Thyroid gland (tissue), 4 donors: ENCODE measurements at regions not wholly inside any gene's neighbourhood (a gene's known extent, or its start where the extent isn't known, plus 50 kb on each side); places are given as distances from the start of the nearest gene placed in this dataset.

Experiments used
- DNase-seq, 2 donors: peaks; one replicate each; pipeline ENCODE4 v3.0.0-alpha.2; 2019
- H3K27ac ChIP-seq, 3 donors: fragments of 200-600 bp; sonication (generic); 1 replicate in 2 of 3; 2 replicates in 1 of 3; pipeline ENCODE4 v1.5.1; 2016 to 2019; ENCODE audit warnings: mild to moderate bottlenecking in 1 of 3, moderate library complexity in 1 of 3
- H3K27me3 ChIP-seq: fragments of 200-600 bp; sonication (generic); one replicate; pipeline ENCODE4 v1.5.1; 2019
- H3K36me3 ChIP-seq, 2 donors: fragments of 200-600 bp; sonication (generic); one replicate each; pipeline ENCODE4 v1.5.1; 2016 to 2019
- H3K4me1 ChIP-seq, 2 donors: fragments of 200-600 bp; sonication (generic); one replicate each; pipeline ENCODE4 v1.5.1; 2017 to 2019
- H3K4me3 ChIP-seq, 3 donors: fragments of 200-600 bp; sonication (generic); replicated peaks in 1 of 3; 1 replicate in 2 of 3; 2 replicates in 1 of 3; pipeline ENCODE4 v1.5.1; 2016; ENCODE audit warnings: mild to moderate bottlenecking in 1 of 3
- H3K9me3 ChIP-seq: fragments of 200-600 bp; sonication (generic); one replicate; pipeline ENCODE4 v1.5.1; 2017
- POLR2A ChIP-seq, 2 donors: fragments of 450-650 bp; IDR thresholded peaks; one replicate each; pipeline ENCODE4 v1.6.1; 2017; ENCODE audit warnings: antibody characterized with exemption in 2 of 2, mild to moderate bottlenecking in 2 of 2, moderate library complexity in 1 of 2
- WGBS, 2 donors: methylation state at CpG; one replicate each; pipeline ENCODE4 v1.1.5; 2017; 5-methylcytosine and 5-hydroxymethylcytosine counted together
- intact Hi-C: fragments of 100-400 bp; cut with DNase I; formaldehyde crosslinking; loops from one replicate; pipeline ENCODE4 v1.15.1; 2023
- TF ChIP-seq, protein P1 (sequence below), 6 experiments: fragments of 200-600 bp in 3 of 6; fragments of 450-650 bp in 3 of 6; sonication (generic) in 3 of 6; IDR thresholded peaks; one replicate each; pipeline ENCODE4 v1.5.1; 2016 to 2019; ENCODE audit warnings: antibody characterized with exemption in 6 of 6, mild to moderate bottlenecking in 2 of 6, inconsistent platforms in 1 of 6, moderate library complexity in 1 of 6

DNA sequence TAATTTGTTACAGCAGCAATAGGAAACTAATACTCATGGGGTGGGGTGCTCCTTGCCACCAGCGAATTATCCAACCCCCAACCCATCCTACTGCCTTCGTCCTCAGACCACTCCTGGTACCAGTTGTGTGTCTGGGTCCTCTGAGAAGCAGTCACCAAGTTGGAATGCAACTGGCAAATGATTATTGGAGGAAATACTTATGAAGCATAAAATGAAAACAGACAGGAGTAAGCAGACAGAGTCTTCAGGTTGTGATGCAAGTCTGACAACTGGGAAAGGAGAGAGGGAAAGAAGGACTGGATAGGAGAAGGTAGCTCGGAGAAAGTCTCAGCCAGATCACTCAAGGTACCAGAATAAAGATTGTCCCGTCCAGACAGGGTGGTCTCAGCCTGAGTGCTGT, 181.1 kb upstream of the ARID2 start:
- Histone ChIP-seq H3K4me3 (no peak overlapping the region), H3K4me1 (no peaks in the 10 kb centered on the region), H3K27me3 (no peaks in the 10 kb centered on the region), H3K36me3 (no peaks in the 10 kb centered on the region), H3K9me3 (no peaks in the 10 kb centered on the region), H3K27ac (no peak overlapping the region)
- DNase-seq = no peak
- TF ChIP-seq, protein P1, sequence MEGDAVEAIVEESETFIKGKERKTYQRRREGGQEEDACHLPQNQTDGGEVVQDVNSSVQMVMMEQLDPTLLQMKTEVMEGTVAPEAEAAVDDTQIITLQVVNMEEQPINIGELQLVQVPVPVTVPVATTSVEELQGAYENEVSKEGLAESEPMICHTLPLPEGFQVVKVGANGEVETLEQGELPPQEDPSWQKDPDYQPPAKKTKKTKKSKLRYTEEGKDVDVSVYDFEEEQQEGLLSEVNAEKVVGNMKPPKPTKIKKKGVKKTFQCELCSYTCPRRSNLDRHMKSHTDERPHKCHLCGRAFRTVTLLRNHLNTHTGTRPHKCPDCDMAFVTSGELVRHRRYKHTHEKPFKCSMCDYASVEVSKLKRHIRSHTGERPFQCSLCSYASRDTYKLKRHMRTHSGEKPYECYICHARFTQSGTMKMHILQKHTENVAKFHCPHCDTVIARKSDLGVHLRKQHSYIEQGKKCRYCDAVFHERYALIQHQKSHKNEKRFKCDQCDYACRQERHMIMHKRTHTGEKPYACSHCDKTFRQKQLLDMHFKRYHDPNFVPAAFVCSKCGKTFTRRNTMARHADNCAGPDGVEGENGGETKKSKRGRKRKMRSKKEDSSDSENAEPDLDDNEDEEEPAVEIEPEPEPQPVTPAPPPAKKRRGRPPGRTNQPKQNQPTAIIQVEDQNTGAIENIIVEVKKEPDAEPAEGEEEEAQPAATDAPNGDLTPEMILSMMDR (IDR thresholded peaks at IDR 0.05) = no peak
- TF ChIP-seq POLR2A (IDR thresholded peaks at IDR 0.05) = no peak
- intact Hi-C loops = no loop called here
- WGBS, 2 donors = 69 to 86% methylated on average over 4 of the region's 4 CpGs

DNA sequence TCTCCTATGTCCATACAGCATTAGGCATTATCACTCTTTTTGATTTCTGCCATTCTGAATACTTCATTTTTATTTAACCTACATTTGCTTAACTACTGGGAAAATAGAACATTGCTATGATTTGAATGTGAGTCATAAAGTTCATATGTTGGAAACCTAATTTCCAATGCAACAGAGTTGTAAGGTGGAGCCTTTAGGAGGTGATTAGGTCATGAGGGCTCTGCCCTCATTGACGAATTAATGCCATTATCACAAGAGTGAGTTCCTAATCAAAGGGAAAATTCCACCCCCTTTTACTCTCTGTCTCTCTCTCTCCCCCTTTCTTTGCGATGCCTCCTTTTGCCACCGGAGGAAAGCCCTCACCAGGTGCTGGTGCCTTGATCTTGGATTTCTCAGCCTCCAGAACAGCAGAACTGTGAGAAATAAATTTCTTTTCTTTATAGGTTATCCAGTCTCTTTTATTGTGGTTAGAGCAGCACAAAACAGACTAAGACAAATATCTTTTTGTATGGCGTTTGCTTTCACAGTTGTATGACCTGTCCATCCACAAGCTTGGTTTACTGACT, 180.1 kb upstream of the ARID2 start:
- intact Hi-C loops = no loop called here
- no peak for DNase-seq

DNA sequence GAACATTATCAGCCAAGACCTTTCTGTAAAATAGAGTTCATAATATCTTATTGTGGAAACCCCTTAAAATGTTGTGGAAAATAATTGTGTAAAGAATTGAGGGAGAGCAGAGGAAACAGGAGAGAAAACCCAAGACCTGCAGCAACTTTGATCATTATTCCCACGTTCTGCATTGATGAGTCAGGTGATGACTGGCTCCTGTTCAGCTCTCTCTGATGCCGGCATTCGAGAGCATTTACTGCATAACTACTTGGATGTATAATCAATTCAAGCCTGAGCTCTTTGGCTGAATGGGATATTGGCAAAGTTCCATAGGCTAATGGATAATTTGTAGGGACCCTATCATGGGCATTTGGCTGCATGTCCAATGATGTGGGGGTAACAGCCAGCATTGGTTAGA, 176.3 kb upstream of the ARID2 start:
- DNase-seq = no peak
- Histone ChIP-seq H3K4me3 (no peak overlapping the region), H3K27ac (no peak overlapping the region), H3K36me3 (no peaks in the 10 kb centered on the region), H3K9me3 (no peaks in the 10 kb centered on the region), H3K27me3 (no peaks in the 10 kb centered on the region), H3K4me1 (no peaks in the 10 kb centered on the region)
- intact Hi-C loops = no loop called here
- TF ChIP-seq POLR2A (IDR thresholded peaks at IDR 0.05) = no peak
- TF ChIP-seq, protein P1 (IDR thresholded peaks at IDR 0.05) = no peak
- WGBS, 2 donors = 89 to 90% methylated on average over 3 of the region's 3 CpGs

More for the DNA sequence above, 180.1 kb upstream of the ARID2 start:
- Histone ChIP-seq H3K27ac (no peak overlapping the region), H3K27me3 (no peaks in the 10 kb centered on the region), H3K9me3 (no peaks in the 10 kb centered on the region), H3K4me1 (no peaks in the 10 kb centered on the region), H3K36me3 (no peaks in the 10 kb centered on the region), H3K4me3 (no peak overlapping the region)
- TF ChIP-seq POLR2A (IDR thresholded peaks at IDR 0.05) = no peak
- TF ChIP-seq, protein P1 (IDR thresholded peaks at IDR 0.05) = no peak
- WGBS, 2 donors = 87 to 90% methylated on average over 4 of the region's 4 CpGs

DNA sequence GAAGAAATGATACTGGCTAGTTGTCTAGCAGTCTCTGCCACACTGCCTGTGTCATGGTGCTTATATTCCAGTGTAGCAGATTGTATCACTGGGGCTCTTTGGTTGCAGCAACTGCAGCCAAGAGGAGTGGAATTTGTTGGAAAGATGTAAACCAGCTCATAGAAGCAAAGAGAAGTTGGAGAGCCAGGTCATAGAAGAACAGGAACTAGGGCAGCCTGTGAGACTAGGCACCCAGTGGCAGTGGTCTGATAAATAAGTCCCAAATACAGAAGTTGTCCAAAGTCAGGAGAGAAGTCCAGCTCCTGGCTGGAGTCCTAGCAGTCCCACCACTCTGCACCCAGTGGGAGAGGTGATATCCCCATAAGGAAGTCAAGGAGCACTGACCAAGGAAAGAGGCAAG, 172.5 kb upstream of the ARID2 start:
- no peak for TF ChIP-seq POLR2A (IDR thresholded peaks at IDR 0.05)
- TF ChIP-seq, protein P1 (IDR thresholded peaks at IDR 0.05) = no peak
- no peak for DNase-seq
- Histone ChIP-seq H3K36me3 (no peaks in the 10 kb centered on the region), H3K4me1 (no peaks in the 10 kb centered on the region), H3K27me3 (no peaks in the 10 kb centered on the region), H3K27ac (no peak overlapping the region), H3K9me3 (no peaks in the 10 kb centered on the region), H3K4me3 (no peak overlapping the region)
- intact Hi-C loops = no loop called here

DNA sequence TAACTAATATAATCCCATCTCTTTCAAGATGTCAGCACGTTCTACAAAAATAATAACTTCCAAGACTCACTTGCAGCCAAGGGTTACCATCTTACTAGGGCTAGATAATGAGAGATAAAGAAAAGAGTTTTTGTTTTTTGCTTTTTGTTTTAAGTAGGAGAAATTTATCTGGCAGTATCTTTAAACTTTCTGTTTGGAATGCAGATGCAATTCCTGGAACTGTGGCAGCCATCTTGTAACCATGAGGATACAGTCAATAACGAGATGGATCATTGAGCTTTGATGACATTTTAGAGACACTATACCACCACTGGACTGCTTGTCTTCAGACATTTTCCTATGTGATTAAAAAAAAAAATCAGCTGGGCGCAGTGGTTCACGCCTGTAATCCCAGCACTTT, 171.2 kb upstream of the ARID2 start:
- H3K4me3 ChIP-seq = no peak overlapping the region
- H3K9me3 ChIP-seq = no peaks in the 10 kb centered on the region
- H3K36me3 ChIP-seq = no peaks in the 10 kb centered on the region
- H3K27ac ChIP-seq = no peak overlapping the region
- TF ChIP-seq, protein P1 (IDR thresholded peaks at IDR 0.05) = no peak
- TF ChIP-seq POLR2A (IDR thresholded peaks at IDR 0.05) = no peak
- intact Hi-C loops = no loop called here
- H3K27me3 ChIP-seq = no peaks in the 10 kb centered on the region
- DNase-seq = no peak
- H3K4me1 ChIP-seq = no peaks in the 10 kb centered on the region
- 96% methylated on average over 4 of the region's 4 CpGs for WGBS, 2 donors
